Mucosa of descending colon (tissue), 3 donors: ENCODE measurements at regions not wholly inside any gene's neighbourhood (a gene's known extent, or its start where the extent isn't known, plus 50 kb on each side); places are given as distances from the start of the nearest gene placed in this dataset.

ENCODE experiments used
- ATAC-seq: fragments of 200-7000 bp; cut with Tn5 transposase; one replicate; pipeline ENCODE4 v1.9.1; 2020; ENCODE audit warnings: mild to moderate bottlenecking, moderate library complexity
- DNase-seq, 3 donors: peaks; one replicate each; pipeline ENCODE4 v3.0.0-alpha.2; 2020
- H3K36me3 ChIP-seq: fragments of 200-600 bp; one replicate; pipeline ENCODE4 v1.8.0; 2021; ENCODE audit warnings: low read depth, mild to moderate bottlenecking
- H3K4me1 ChIP-seq: fragments of 200-600 bp; one replicate; pipeline ENCODE4 v1.8.0; 2021; ENCODE audit warnings: low read depth, mild to moderate bottlenecking
- H3K4me3 ChIP-seq: fragments of 200-600 bp; one replicate; pipeline ENCODE4 v1.8.0; 2021; ENCODE audit warnings: mild to moderate bottlenecking
- H3K9me3 ChIP-seq: fragments of 200-600 bp; one replicate; pipeline ENCODE4 v1.8.0; 2021; ENCODE audit warnings: mild to moderate bottlenecking
- intact Hi-C, 2 donors: fragments of 100-400 bp; cut with DNase I in 1 of 2; cut with micrococcal nuclease in 1 of 2; formaldehyde crosslinking; loops; one replicate each; pipeline versions ENCODE4 v1.11.0 to v1.11.1; 2022; cut with DNase I, micrococcal nuclease
- TF ChIP-seq, protein P1 (sequence below): fragments of 200-600 bp; IDR thresholded peaks from one replicate; pipeline ENCODE4 v1.8.0; 2022; ENCODE audit warnings: antibody characterized with exemption, mild to moderate bottlenecking
- donor health status: DM: no; HTN: no; CAD: no; lungs with moderate emphysema.
- donor health status: DM: no; HTN: no; CAD: no.
- donor health status: DM: no; HTN: yes; CAD: no.

DNA sequence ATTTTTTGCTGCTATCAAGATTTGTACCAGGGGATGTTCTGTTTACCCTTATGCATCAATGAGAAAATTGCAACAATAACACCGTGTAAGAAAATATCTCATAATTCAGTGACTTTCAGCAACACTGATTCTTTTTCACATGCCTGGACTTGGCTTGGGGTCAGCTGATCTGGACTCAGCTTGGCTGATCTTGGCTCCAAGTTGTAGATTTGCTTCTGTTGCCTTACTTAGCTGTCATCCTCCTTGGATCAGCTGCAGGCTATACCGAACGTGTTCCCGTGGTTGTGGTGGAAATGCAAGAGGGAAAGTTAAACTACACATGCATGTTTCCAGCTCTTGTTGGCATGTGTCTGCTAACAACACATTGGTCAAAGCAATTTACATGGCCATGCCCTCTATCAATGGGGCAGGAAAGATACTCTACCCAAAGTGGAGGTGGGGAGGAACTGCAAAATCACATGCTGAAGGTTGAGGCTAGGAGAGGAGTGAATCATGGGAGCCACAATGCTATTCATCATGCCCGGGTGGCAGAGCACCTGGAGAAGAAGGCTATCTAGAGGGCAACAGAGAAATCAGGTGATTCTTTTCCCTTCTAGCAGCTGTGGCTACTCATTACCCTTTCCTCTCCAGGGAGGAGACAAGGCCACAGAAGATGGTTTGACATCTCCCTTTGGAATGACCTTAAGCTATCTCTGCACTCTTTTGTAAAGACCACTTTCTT, 1276.3 kb upstream of the AUTS2 start:
- TF ChIP-seq, protein P1, sequence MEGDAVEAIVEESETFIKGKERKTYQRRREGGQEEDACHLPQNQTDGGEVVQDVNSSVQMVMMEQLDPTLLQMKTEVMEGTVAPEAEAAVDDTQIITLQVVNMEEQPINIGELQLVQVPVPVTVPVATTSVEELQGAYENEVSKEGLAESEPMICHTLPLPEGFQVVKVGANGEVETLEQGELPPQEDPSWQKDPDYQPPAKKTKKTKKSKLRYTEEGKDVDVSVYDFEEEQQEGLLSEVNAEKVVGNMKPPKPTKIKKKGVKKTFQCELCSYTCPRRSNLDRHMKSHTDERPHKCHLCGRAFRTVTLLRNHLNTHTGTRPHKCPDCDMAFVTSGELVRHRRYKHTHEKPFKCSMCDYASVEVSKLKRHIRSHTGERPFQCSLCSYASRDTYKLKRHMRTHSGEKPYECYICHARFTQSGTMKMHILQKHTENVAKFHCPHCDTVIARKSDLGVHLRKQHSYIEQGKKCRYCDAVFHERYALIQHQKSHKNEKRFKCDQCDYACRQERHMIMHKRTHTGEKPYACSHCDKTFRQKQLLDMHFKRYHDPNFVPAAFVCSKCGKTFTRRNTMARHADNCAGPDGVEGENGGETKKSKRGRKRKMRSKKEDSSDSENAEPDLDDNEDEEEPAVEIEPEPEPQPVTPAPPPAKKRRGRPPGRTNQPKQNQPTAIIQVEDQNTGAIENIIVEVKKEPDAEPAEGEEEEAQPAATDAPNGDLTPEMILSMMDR: no peak
- intact Hi-C loops: no loop called here
- Histone ChIP-seq H3K9me3 (peaks cover 16% of the 10 kb centered on the region), H3K4me1 (no peaks in the 10 kb centered on the region), H3K36me3 (no peaks in the 10 kb centered on the region), H3K4me3 (no peak overlapping the region)
- DNase-seq (no peak), ATAC-seq (no peak)

GRCh38 chr7:68324621-68325020, 1273.7 kb upstream of the AUTS2 start:
- H3K4me3 ChIP-seq: no peak overlapping the region
- no peaks in the 10 kb centered on the region for H3K36me3 ChIP-seq
- intact Hi-C loops: no loop called here
- TF ChIP-seq, protein P1: no peak
- no peaks in the 10 kb centered on the region for H3K4me1 ChIP-seq
- DNase-seq (no peak), ATAC-seq (no peak)
- peaks cover 27% of the 10 kb centered on the region for H3K9me3 ChIP-seq

- no peak for ATAC-seq
- Histone ChIP-seq H3K4me1 (no peaks in the 10 kb centered on the region), H3K36me3 (no peaks in the 10 kb centered on the region), H3K4me3 (no peak overlapping the region), H3K9me3 (peaks cover 63% of the 10 kb centered on the region)
- intact Hi-C loops: no loop called here
- no peak for DNase-seq
- TF ChIP-seq, protein P1: no peak
Measured at GRCh38 chr7:68334216-68334615, 1264.1 kb upstream of the AUTS2 start.

DNA sequence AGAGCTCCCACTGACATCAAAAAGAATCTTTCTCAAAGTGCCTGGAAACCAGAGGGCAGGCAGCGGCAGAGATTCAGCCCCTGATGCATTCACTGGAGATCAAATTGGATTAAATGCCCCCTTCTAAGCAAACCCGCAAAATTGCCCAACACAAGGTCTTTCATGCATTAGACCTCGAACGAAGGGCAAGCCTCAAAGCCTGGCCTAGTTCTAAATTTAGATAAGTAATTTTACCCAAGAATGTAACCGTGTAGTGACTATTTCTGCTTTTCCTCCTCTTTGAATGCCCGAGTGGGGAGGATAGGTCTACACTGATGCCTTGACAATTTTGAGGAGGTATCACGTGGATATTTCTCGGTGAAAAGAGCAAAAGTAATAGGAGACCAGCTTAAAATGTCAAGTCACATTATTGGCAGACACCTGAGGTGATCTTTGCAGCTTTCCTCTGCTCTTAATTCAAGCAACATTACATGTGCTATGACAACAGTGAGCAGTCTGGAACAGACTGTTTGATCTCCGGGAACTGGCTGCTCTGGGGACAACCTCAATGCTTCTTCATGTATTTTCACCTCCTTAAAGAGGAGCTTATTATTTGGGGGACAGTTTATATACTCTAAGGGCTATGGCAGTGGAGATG, 1263.5 kb upstream of the AUTS2 start:
- H3K9me3 ChIP-seq: peaks cover 61% of the 10 kb centered on the region
- intact Hi-C loops: no loop called here

GRCh38 chr7:68336594-68336993, 1261.7 kb upstream of the AUTS2 start:
- no peak overlapping the region for H3K4me3 ChIP-seq
- ATAC-seq (no peak), DNase-seq (no peak)
- TF ChIP-seq, protein P1: no peak
- intact Hi-C loops: no loop called here
- no peaks in the 10 kb centered on the region for H3K36me3 ChIP-seq
- H3K9me3 ChIP-seq: peaks cover 54% of the 10 kb centered on the region
- no peaks in the 10 kb centered on the region for H3K4me1 ChIP-seq

More for the DNA sequence above, 1263.5 kb upstream of the AUTS2 start:
- Histone ChIP-seq H3K4me1 (no peaks in the 10 kb centered on the region), H3K4me3 (no peak overlapping the region), H3K36me3 (no peaks in the 10 kb centered on the region)
- no peak for DNase-seq
- TF ChIP-seq, protein P1: no peak
- ATAC-seq: no peak
